Loucy (cell line): ENCODE measurements at regions not wholly inside any gene's neighbourhood (a gene's known extent, or its start where the extent isn't known, plus 50 kb on each side); places are given as distances from the start of the nearest gene placed in this dataset.

Source experiments
- H2AFZ ChIP-seq: fragments of 200-600 bp; sonication (generic); 2 replicates; pipeline ENCODE4 v1.6.0; 2016; ENCODE audit warnings: antibody characterized with exemption, mild to moderate bottlenecking, low read length, moderate library complexity
- H3F3A ChIP-seq: fragments of 200-600 bp; 2 replicates; pipeline ENCODE4 v1.6.0; 2016; ENCODE audit warnings: antibody characterized with exemption, low read depth, mild to moderate bottlenecking
- H3K27me3 ChIP-seq: fragments of 200-600 bp; sonication (generic); 2 replicates; pipeline ENCODE4 v1.6.1; 2014; ENCODE audit warnings: low read length, mild to moderate bottlenecking; ENCODE audit not compliant: insufficient read depth, poor library complexity, severe bottlenecking
- H3K36me3 ChIP-seq: fragments of 200-600 bp; sonication (generic); 2 replicates; pipeline ENCODE4 v1.6.1; 2016; ENCODE audit warnings: low read length; ENCODE audit not compliant: insufficient read depth
- H3K4me1 ChIP-seq: fragments of 200-600 bp; sonication (generic); 2 replicates; pipeline ENCODE4 v1.5.1; 2014; ENCODE audit warnings: low read length, mild to moderate bottlenecking; ENCODE audit not compliant: insufficient read depth, poor library complexity, severe bottlenecking
- H3K4me2 ChIP-seq: fragments of 200-600 bp; sonication (generic); 2 replicates; pipeline ENCODE4 v1.6.0; 2014; ENCODE audit warnings: antibody characterized with exemption, low read length, low read depth, mild to moderate bottlenecking; ENCODE audit not compliant: poor library complexity, severe bottlenecking
- H3K4me3 ChIP-seq: fragments of 200-600 bp; sonication (generic); 2 replicates; pipeline ENCODE4 v1.5.1; 2014; ENCODE audit warnings: low read length, mild to moderate bottlenecking, mixed read lengths; ENCODE audit not compliant: poor library complexity, severe bottlenecking
- H3K79me2 ChIP-seq: fragments of 200-600 bp; sonication (generic); 2 replicates; pipeline ENCODE4 v1.6.1; 2014; ENCODE audit warnings: low read length; ENCODE audit not compliant: insufficient read depth
- H3K9ac ChIP-seq: fragments of 200-600 bp; sonication (generic); 2 replicates; pipeline ENCODE4 v1.6.0; 2014; ENCODE audit warnings: mild to moderate bottlenecking, low read depth, low read length, moderate library complexity; ENCODE audit not compliant: poor library complexity, severe bottlenecking
- H3K9me2 ChIP-seq: fragments of 200-600 bp; sonication (generic); replicated peaks from 2 replicates; pipeline ENCODE4 v1.6.1; 2016; ENCODE audit warnings: low read depth, low read length, mixed read lengths
- H3K9me3 ChIP-seq: fragments of 200-600 bp; sonication (generic); 2 replicates; pipeline ENCODE4 v1.6.1; 2014; ENCODE audit warnings: mild to moderate bottlenecking, antibody characterized with exemption, low read length, low read depth; ENCODE audit not compliant: insufficient read depth
- H4K20me1 ChIP-seq: fragments of 200-600 bp; sonication (generic); 2 replicates; pipeline ENCODE4 v1.6.0; 2014; ENCODE audit warnings: antibody characterized with exemption, low read length, mild to moderate bottlenecking; ENCODE audit not compliant: insufficient read depth, poor library complexity, severe bottlenecking
- CTCF ChIP-seq: fragments of 200-600 bp; sonication (generic); conservative IDR thresholded peaks from 2 replicates; pipeline ENCODE4 v1.5.1; 2014; ENCODE audit warnings: mild to moderate bottlenecking, antibody characterized with exemption, low read length
- EZH2phosphoT487 ChIP-seq: fragments of 200-600 bp; IDR thresholded peaks from 2 replicates; pipeline ENCODE4 v1.6.1; 2018; ENCODE audit warnings: antibody characterized with exemption, mild to moderate bottlenecking, moderate library complexity, borderline replicate concordance

GRCh38 chrX:138946926-138947325 is 235.4 kb upstream of the FGF13 start:
- no peaks in the 10 kb centered on the region for H4K20me1 ChIP-seq
- no peak overlapping the region for H2AFZ ChIP-seq
- TF ChIP-seq CTCF (no peak), EZH2phosphoT487 (no peak)
- no peaks in the 10 kb centered on the region for H3K9me3 ChIP-seq
- H3F3A ChIP-seq: no peaks in the 10 kb centered on the region
- no peak overlapping the region for H3K9ac ChIP-seq
- no peak overlapping the region for H3K4me3 ChIP-seq
- no peaks in the 10 kb centered on the region for H3K9me2 ChIP-seq
- H3K27me3 ChIP-seq: no peaks in the 10 kb centered on the region
- H3K36me3 ChIP-seq: no peaks in the 10 kb centered on the region
- H3K4me1 ChIP-seq: no peaks in the 10 kb centered on the region
- H3K4me2 ChIP-seq: no peak overlapping the region
- H3K79me2 ChIP-seq: no peaks in the 10 kb centered on the region

GRCh38 chrX:138945219-138945618 is 233.7 kb upstream of the FGF13 start:
- H3K4me2 ChIP-seq: no peak overlapping the region
- no peaks in the 10 kb centered on the region for H3K4me1 ChIP-seq
- no peak overlapping the region for H3K9ac ChIP-seq
- H3K36me3 ChIP-seq: no peaks in the 10 kb centered on the region
- TF ChIP-seq CTCF: no peak
- no peaks in the 10 kb centered on the region for H3F3A ChIP-seq
- H3K4me3 ChIP-seq: no peak overlapping the region
- H2AFZ ChIP-seq: no peak overlapping the region
- no peaks in the 10 kb centered on the region for H3K9me2 ChIP-seq
- H3K9me3 ChIP-seq: no peaks in the 10 kb centered on the region
- no peaks in the 10 kb centered on the region for H4K20me1 ChIP-seq
- H3K27me3 ChIP-seq: no peaks in the 10 kb centered on the region
- H3K79me2 ChIP-seq: no peaks in the 10 kb centered on the region

- no peaks in the 10 kb centered on the region for H4K20me1 ChIP-seq
- no peak overlapping the region for H3K4me2 ChIP-seq
- H3K4me1 ChIP-seq: no peaks in the 10 kb centered on the region
- H3K36me3 ChIP-seq: no peaks in the 10 kb centered on the region
- H3K79me2 ChIP-seq: no peaks in the 10 kb centered on the region
- no peak overlapping the region for H2AFZ ChIP-seq
- H3K9me2 ChIP-seq: no peaks in the 10 kb centered on the region
- no peak overlapping the region for H3K4me3 ChIP-seq
- H3K9me3 ChIP-seq: no peaks in the 10 kb centered on the region
- H3F3A ChIP-seq: no peaks in the 10 kb centered on the region
- no peak for TF ChIP-seq EZH2phosphoT487
- TF ChIP-seq CTCF: no peak
- no peak overlapping the region for H3K9ac ChIP-seq
- H3K27me3 ChIP-seq: no peaks in the 10 kb centered on the region
Observed at GRCh38 chrX:138939038-138939437, 227.5 kb upstream of the FGF13 start.
